GM12892 (cell line): ENCODE measurements at regions not wholly inside any gene's neighbourhood (a gene's known extent, or its start where the extent isn't known, plus 50 kb on each side); places are given as distances from the start of the nearest gene placed in this dataset.

ENCODE experiments used
- POLR2A ChIP-seq: IDR thresholded peaks from 2 replicates; pipeline ENCODE4 v1.6.1; 2011; ENCODE audit warnings: low read depth, low read length, control low read depth
- POLR2AphosphoS5 ChIP-seq: IDR thresholded peaks from 2 replicates; pipeline ENCODE4 v1.6.1; 2011; ENCODE audit warnings: low read depth, low read length, control low read depth
- TAF1 ChIP-seq: IDR thresholded peaks from 2 replicates; pipeline ENCODE4 v1.6.1; 2011; ENCODE audit warnings: low read depth, mild to moderate bottlenecking, control low read depth, low read length, borderline replicate concordance

- TF ChIP-seq TAF1 = no peak
- no peak for TF ChIP-seq POLR2A
- TF ChIP-seq POLR2AphosphoS5 = no peak
Measured at GRCh38 chr18:68034296-68034695, 517.8 kb upstream of the DSEL start.
